ENCODE measurements at regions not wholly inside any gene's neighbourhood (a gene's known extent, or its start where the extent isn't known, plus 50 kb on each side); places are given as distances from the start of the nearest gene placed in this dataset.

GRCh38 chr7:51965454-51965853 lies 648.8 kb upstream of the COBL start:
- no TSS peak for BruUV-seq (replicated peaks)
- in situ Hi-C loops (cut with MboI; ENCODE audit: low sequenced_read_pairs) (no loop called here), dilution Hi-C loops (cut with HindIII; ENCODE audit: low sequenced_read_pairs, unreplicated experiment) (no loop called here), intact Hi-C loops (cut with micrococcal nuclease) (no loop called here)
- Histone ChIP-seq H4K91ac (ENCODE audit: insufficient read depth, low read depth, low read length) (no peak overlapping the region), H4K5ac (ENCODE audit: low read depth, low read length) (no peak overlapping the region), H3K9ac (ENCODE audit: low read depth, low read length) (no peak overlapping the region), H3K23ac (ENCODE audit: low read depth, low read length) (no peak overlapping the region), H2AK5ac (ENCODE audit: low read depth, low read length) (no peak overlapping the region), H4K8ac (ENCODE audit: low read depth in 2 of 2, low read length in 2 of 2) (no peak overlapping the region), H4K20me1 (ENCODE audit: insufficient read depth, low read length) (no peaks in the 10 kb centered on the region), H3K4ac (ENCODE audit: low read depth, low read length) (no peak overlapping the region), H3K36me3 (ENCODE audit: control insufficient read depth, insufficient read depth, low read length) (no peaks in the 10 kb centered on the region), H3K18ac (ENCODE audit: low read depth, low read length) (no peak overlapping the region), H2BK120ac (ENCODE audit: low read depth, low read length) (no peak overlapping the region), H2AK9ac (replicated peaks; ENCODE audit: low read depth, low read length, poor library complexity) (no peak overlapping the region), H3K4me1 (ENCODE audit: control insufficient read depth, insufficient read depth, low read length) (no peaks in the 10 kb centered on the region), H3K79me1 (ENCODE audit: low read depth in 1 of 2, low read length in 2 of 2) (no peaks in the 10 kb centered on the region), H2AFZ (replicated peaks; ENCODE audit: low read length, poor library complexity) (no peak overlapping the region), H3K14ac (replicated peaks; ENCODE audit: low read depth, low read length) (no peak overlapping the region), H3K9me3 (ENCODE audit: control insufficient read depth, insufficient read depth, low read length) (peaks cover 8% of the 10 kb centered on the region; the same call in 1 of the 2 replicates), H2BK5ac (ENCODE audit: low read depth, low read length, poor library complexity, severe bottlenecking) (no peak overlapping the region), H3K56ac (ENCODE audit: extremely low read depth, insufficient read depth, low read length) (no peak overlapping the region), H2BK15ac (ENCODE audit: low read depth, low read length) (no peak overlapping the region), H3K4me2 (ENCODE audit: low read depth, low read length) (no peak overlapping the region), H2BK20ac (ENCODE audit: low read depth, low read length) (no peak overlapping the region), H3K27ac (ENCODE audit: insufficient read depth, low read length) (no peak overlapping the region), H3K27me3 (ENCODE audit: control insufficient read depth, insufficient read depth, low read length) (no peaks in the 10 kb centered on the region), H3K9me1 (ENCODE audit: insufficient read depth, low read length) (no peaks in the 10 kb centered on the region), H3K4me3 (ENCODE audit: insufficient read depth, low read depth, low read length) (no peak overlapping the region)
- no peak for TF ChIP-seq USF2 (IDR thresholded peaks at IDR 0.05; ENCODE audit: low read depth, low read length)
- TF ChIP-seq CTCF (conservative IDR thresholded peaks at IDR 0.05; ENCODE audit: low read depth, low read length): no peak
- no peak for TF ChIP-seq MAFK (IDR thresholded peaks at IDR 0.05; ENCODE audit: low read depth, low read length)
- no peak for TF ChIP-seq NFE2L2 (IDR thresholded peaks at IDR 0.05; ENCODE audit: low read depth, low read length)
- no peak for ATAC-seq (ENCODE audit: low read depth)
- ChIA-PET CTCF (no interaction called here), POLR2A (ENCODE audit: unreplicated experiment) (no interaction called here)
- DNase-seq: no peak
- 60% methylated on average over 1 of the region's 5 CpGs; no CpG with 5 or more reads in 1 of the 2 experiments for WGBS, 2 experiments (ENCODE audit: extremely low coverage in 2 of 2, insufficient read length in 1 of 2)
